ENCODE measurements at regions not wholly inside any gene's neighbourhood (a gene's known extent, or its start where the extent isn't known, plus 50 kb on each side); places are given as distances from the start of the nearest gene placed in this dataset.
"Not testable (repeated sequence)": the region's sequence is repeated elsewhere in the genome, so short reads cannot be mapped to it uniquely, and the experiment has no call there.

DNA sequence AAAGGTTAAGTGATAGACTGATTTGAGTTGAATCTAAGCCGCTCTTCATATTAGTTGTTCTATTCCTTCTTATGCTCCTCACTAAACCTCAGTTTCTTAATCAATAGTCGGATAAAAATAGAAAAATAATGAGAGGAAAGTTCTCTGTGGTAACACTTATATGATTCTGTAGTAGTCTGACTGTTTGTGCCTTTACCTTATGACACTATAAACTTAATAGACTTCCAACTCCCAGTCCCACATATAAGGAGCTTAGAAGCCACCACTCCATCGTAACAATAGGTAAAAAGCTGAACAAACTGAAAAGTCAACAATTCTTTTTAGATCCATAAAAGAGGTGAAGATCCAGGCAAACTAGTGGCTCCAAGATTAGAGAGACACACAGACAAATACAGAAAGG, 192.3 kb downstream of the SPDYE17 start:
- not testable (repeated sequence) for DNase-seq

- not testable (repeated sequence) for DNase-seq
These were observed 192.9 kb downstream of the SPDYE17 start for GRCh38 chr7:76839214-76839613.

DNA sequence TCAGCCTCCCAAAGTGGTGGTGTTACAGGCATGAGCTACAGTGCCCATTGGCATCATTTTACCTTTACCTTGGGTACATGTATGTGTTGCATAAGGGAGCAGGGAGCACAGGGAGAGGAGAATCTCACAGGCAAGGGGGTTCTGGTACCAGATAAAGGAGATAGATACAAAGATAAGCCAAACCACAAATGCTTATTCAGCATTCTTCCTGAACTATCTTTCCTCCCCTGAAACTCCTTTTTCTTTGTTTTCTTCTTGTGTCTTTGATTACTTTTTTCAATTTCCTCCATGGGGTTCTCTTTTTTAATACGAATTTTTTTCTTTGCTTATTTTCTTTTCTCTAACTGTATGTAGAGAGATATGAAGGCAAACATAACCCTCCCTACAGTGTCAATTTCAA, 193.8 kb downstream of the SPDYE17 start:
- not testable (repeated sequence) for DNase-seq

- not testable (repeated sequence) for DNase-seq
These were observed 202.2 kb upstream of the POMZP3 start for GRCh38 chr7:76829233-76829632.

DNA sequence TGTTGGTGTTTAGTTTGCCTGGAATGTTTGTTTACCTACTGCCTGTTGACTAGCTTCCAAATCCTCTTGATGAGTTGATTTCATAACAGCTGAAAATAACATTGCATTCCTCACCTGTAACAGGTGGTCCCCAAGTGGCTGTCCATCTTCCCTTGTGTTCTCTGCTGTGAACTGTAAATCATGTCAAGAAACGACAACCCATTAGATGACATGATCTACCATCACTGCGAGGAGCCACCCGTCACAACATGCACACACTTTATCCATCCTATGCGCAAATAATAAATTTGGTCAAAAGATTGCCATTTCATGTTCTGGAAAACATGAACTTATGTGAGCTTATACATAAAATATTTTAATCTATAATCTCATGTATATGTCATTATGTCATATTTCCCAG, 199.1 kb upstream of the POMZP3 start:
- not testable (repeated sequence) for DNase-seq

GRCh38 chr7:76809856-76810255, 182.8 kb upstream of the POMZP3 start:
- DNase-seq, result not testable (repeated sequence)

GRCh38 chr7:76807588-76808100, 180.6 kb upstream of the POMZP3 start:
- not testable (repeated sequence) for DNase-seq

- not testable (repeated sequence) for DNase-seq
These were observed 179.4 kb upstream of the POMZP3 start for GRCh38 chr7:76806460-76806859.

DNA sequence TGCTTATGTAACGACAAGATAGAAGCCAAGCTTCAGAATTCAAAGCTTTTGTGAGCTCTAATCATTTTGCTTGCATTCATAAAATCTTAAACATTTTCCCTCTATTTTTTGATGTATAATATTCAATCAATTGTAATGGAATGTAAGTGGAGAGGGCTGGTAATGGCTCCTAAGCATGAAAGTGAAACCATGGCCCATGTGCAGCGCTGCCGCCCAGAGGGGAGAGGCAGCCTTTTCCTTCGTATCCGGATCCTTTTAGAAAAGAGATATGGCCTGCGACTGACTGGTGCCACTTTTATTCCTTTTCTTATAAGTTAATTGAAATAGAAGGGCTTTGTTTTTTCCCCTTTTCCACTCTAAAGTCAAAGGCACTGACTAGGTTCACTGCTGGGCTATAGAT, 178.9 kb upstream of the POMZP3 start:
- DNase-seq, result not testable (repeated sequence)

GRCh38 chr7:76805262-76805661, 178.2 kb upstream of the POMZP3 start:
- not testable (repeated sequence) for DNase-seq

DNA sequence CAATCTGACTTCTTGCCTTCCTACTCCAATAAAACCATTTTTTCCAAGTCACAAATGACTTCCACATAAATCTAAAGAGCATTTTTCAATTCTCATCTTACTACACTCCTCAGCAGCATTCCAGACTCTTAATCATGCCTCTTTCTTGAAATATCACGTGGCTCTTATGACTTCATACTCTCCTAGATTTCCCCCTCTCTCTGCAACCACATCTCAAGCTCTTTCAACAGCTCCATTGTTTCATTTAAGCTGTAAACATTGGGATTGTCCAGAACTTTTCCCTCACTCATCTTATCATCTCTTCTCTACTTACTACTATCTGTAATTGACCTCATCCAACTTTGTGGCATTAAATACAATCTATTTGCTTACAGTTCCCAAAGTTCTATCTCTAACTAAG, 170.6 kb upstream of the POMZP3 start:
- DNase-seq, result not testable (repeated sequence)

GRCh38 chr7:76780693-76781092, 153.6 kb upstream of the POMZP3 start:
- not testable (repeated sequence) for DNase-seq

- not testable (repeated sequence) for DNase-seq
These were observed 147.2 kb upstream of the POMZP3 start for GRCh38 chr7:76774279-76774678.

- DNase-seq, result not testable (repeated sequence)
These were observed 144.9 kb upstream of the POMZP3 start for GRCh38 chr7:76771980-76772379.

GRCh38 chr7:76763977-76764376, 136.9 kb upstream of the POMZP3 start:
- DNase-seq, result not testable (repeated sequence)

DNA sequence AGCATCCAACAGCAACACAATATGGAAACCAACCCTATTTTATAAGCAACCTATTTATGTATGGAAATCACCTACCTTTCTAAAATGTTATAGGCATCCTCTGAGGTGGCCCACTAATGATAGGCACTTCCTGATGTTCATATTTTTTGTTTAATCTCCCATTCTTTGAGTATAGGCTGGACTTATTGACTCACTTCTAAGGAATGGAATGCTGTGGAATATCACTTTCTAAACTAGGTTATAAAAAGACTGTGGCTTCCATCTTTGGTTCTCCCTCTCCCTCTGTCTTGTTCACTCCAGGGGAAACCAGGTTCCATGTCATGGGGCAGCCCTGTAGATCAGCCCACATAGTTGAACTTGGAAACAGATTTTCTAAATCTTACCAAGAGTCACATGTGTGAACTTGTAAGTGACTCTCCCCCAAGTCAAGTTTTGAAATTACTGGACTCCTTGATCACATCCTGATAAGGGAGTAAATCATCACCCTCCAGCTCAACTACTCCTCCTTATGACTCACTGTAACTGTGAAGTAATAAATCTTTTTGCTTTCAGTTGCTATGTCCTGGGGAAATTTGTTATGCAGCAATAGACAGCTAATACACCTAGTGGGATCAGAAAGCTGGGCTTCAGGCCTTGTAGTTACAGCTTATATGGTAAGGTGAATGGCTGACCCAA, 133.6 kb upstream of the POMZP3 start:
- not testable (repeated sequence) for DNase-seq

DNA sequence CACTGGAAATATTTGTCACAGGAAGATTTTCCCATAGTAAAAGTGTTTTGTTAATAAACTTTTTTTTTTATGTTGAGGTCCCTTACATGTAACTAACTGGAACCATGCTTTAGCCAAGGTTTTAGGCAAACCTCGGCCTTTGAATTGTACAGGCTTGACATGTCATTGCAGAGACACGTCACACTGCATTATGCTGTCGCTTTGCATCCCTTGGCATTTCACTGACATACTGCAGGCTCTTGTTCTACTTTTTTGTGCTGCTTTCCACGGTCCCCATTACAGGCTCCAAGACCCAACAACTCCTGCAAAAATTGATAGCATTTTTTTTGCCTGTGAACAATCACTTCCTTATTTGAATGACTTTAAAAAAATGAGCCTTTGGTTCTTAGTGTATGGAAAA, 112.5 kb upstream of the POMZP3 start:
- not testable (repeated sequence) for DNase-seq

DNA sequence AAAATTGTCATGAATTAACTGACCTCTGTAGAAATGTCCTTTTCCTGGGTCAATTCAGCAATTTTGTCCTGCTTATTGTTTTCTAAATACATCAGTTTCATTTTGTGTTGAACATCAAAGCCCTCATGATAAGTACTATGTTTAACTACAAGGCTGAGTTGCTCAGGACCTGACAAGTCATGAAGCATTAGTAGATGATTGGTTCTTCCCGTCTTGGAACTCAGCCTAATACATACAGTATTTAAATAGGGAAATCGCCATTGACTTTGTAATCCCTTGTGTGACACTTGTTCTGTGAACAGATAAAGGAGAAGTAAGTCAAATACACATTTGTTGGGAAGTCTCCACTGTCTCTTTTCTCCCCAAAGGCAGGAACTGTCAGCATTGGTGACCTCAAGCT, 109.6 kb upstream of the POMZP3 start:
- DNase-seq, result not testable (repeated sequence)

GRCh38 chr7:76736091-76736490, 109.0 kb upstream of the POMZP3 start:
- DNase-seq, result not testable (repeated sequence)

DNA sequence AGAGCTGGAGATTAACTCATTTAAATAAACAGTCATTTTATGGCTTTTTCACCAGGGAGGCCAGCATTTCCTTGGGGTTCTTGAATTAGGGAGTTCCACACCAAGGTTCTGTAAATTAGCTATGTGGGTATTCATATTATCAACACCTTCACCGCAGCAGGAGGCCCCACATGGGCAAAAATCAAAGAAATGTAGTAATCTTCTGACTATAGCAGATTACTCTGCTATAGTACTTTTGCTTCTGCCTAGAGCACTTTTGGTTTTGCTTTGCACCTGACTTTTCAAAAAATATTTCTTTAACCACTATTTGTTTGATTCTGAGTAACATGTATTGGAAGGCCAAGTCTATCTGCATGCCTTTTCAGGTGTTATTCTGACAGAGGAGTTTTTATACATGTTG, 108.6 kb upstream of the POMZP3 start:
- not testable (repeated sequence) for DNase-seq

DNA sequence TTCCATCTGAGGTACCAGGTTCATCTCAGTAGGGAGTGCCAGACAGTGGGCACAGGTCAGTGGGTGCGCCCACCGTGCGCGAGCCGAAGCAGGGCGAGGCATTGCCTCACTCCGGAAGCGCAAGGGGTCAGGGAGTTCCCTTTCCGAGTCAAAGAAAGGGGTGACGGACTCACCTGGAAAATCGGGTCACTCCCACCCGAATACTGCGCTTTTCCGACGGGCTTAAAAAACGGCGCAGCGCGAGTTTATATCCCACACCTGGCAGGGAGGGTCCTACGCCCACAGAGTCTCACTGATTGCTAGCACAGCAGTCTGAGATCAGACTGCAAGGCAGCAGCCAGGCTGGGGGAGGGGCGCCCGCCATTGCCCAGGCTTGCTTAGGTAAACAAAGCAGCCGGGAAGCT, 101.5 kb upstream of the POMZP3 start:
- DNase-seq, result not testable (repeated sequence)

GRCh38 chr7:76723928-76724327, 96.8 kb upstream of the POMZP3 start:
- not testable (repeated sequence) for DNase-seq

- DNase-seq, result not testable (repeated sequence)
These were observed 89.5 kb upstream of the POMZP3 start for GRCh38 chr7:76716551-76716950.

- not testable (repeated sequence) for DNase-seq
These were observed 85.8 kb upstream of the POMZP3 start for GRCh38 chr7:76712926-76713325.

DNA sequence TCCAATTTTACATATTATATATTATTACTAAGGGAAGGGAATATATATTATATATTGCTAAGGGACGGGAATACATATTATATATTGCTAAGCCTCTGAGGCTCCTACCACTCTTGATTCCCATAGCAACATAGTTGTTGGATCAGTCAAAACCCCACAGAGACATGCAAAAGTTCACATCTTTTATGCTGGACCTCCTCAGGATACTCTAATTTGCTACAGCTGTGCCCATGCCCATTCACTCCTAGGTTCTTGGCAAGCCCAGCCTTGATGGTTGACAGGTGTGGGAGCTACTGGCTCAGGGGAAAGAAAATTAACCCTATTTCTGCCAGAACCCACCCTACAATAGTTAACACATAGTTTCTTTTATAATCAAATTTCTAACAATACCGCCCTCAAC, 84.6 kb upstream of the POMZP3 start:
- DNase-seq, result not testable (repeated sequence)

Measured in stimulated activated CD4-positive, alpha-beta T cell treated with anti-CD3 and anti-CD28 coated beads, Interleukin-4, amount 100 ng/mL, for 1 hour (primary cell).